GM20000 (cell line): ENCODE measurements at regions not wholly inside any gene's neighbourhood (a gene's known extent, or its start where the extent isn't known, plus 50 kb on each side); places are given as distances from the start of the nearest gene placed in this dataset.
A peak's percentile ranks its signal among the peaks of the same experiment; 100 is the strongest.

ENCODE experiments used
- DNase-seq: peaks from one replicate; pipeline ENCODE4 v3.0.0; 2012; ENCODE audit warnings: low spot score
- TF ChIP-seq, protein P1 (sequence below): IDR thresholded peaks from 2 replicates; pipeline ENCODE4 v1.5.1; 2012; ENCODE audit warnings: mild to moderate bottlenecking, control low read depth; ENCODE audit errors: extremely low read depth, missing control alignments

- TF ChIP-seq, protein P1, sequence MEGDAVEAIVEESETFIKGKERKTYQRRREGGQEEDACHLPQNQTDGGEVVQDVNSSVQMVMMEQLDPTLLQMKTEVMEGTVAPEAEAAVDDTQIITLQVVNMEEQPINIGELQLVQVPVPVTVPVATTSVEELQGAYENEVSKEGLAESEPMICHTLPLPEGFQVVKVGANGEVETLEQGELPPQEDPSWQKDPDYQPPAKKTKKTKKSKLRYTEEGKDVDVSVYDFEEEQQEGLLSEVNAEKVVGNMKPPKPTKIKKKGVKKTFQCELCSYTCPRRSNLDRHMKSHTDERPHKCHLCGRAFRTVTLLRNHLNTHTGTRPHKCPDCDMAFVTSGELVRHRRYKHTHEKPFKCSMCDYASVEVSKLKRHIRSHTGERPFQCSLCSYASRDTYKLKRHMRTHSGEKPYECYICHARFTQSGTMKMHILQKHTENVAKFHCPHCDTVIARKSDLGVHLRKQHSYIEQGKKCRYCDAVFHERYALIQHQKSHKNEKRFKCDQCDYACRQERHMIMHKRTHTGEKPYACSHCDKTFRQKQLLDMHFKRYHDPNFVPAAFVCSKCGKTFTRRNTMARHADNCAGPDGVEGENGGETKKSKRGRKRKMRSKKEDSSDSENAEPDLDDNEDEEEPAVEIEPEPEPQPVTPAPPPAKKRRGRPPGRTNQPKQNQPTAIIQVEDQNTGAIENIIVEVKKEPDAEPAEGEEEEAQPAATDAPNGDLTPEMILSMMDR = no peak
- no peak for DNase-seq
Measured at GRCh38 chr13:26475176-26476110, 82.0 kb upstream of the WASF3 start.

- TF ChIP-seq, protein P1 = no peak
- DNase-seq = no peak
Measured at GRCh38 chr13:26476111-26476781, 81.2 kb upstream of the WASF3 start.

DNA sequence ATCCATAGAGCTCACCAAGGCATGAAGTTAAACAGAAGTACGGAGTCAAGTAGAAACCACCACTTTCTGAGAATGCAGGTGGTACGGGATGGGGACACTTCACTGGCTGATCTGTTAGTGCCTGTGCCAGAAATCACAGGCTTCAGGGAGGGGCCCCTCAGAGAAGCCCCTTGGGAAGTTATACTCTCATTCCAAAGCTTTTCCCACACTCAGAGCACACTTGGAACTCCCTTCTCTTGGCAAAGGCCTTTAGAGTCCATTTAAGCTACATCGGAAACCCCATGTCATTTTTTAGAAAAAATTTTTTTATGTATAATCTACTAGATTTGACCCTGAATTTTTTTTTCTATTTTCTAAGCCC, 80.7 kb upstream of the WASF3 start:
- TF ChIP-seq, protein P1 = no peak
- no peak for DNase-seq

- TF ChIP-seq, protein P1 = no peak
- no peak for DNase-seq
Measured at GRCh38 chr13:26477681-26478080, 79.8 kb upstream of the WASF3 start.

GRCh38 chr13:26480246-26480855, 77.1 kb upstream of the WASF3 start:
- DNase-seq = no peak
- TF ChIP-seq, protein P1 = no peak

GRCh38 chr13:26482451-26483197, 74.9 kb upstream of the WASF3 start:
- TF ChIP-seq, protein P1 = peak; percentile 72
- DNase-seq = peak; percentile 74
